ENCODE measurements at regions not wholly inside any gene's neighbourhood (a gene's known extent, or its start where the extent isn't known, plus 50 kb on each side); places are given as distances from the start of the nearest gene placed in this dataset.

DNA sequence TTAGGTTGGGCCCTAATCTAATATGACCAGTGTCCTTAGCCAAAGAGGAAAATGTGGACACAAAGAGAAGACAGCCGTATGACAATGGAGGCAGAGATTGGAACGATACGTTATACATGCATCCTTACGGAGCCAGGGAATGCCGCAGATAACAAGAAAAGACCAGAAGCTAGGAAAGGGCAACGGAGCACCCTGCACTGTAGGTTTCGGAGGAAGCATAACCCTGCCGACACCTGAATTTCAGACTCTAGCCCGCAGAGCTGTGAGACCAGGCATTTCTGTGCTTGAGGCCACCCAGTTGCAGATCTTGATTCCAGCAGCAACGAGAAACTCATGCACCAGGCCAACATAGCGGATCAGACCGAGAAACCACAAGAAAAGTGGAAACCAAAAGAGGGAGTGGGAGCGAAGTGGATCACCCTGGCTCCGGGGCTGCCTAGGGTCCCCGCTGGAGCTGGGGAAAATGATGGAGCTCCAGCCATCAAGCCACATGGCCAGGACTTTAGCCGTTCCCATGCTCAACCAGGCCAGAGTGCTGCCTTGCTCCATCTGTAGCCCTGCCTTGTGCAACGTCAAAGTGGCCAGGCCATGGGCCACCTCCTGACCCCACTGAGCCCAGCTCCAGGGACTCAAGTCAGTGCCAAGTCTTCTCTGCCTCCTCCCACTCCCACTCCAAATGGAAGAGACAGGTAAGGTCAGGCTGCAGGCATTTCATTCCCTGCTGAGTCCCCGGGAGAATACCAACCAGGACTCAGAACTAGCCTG lies 51.7 kb upstream of the RPL38 start:
- DNase-seq: no peak

GRCh38 chr17:74152591-74153455 lies 50.7 kb upstream of the RPL38 start:
- no peak for DNase-seq

GRCh38 chr17:74153456-74153810 lies 50.0 kb upstream of the RPL38 start:
- no peak for DNase-seq
